CD4-positive, alpha-beta T cell (primary cell): ENCODE measurements at regions not wholly inside any gene's neighbourhood (a gene's known extent, or its start where the extent isn't known, plus 50 kb on each side); places are given as distances from the start of the nearest gene placed in this dataset.

Experiments used
- ATAC-seq: fragments of 200-7000 bp; cut with Tn5 transposase; one replicate; pipeline ENCODE4 v1.10.0; 2022; ENCODE audit warnings: mild to moderate bottlenecking; ENCODE audit not compliant: poor library complexity
- CTCF ChIA-PET: fragments of 350-600 bp; sonication (Branson Sonifier 250); formaldehyde crosslinking; loops from one replicate; lab custom pipeline; 2021; ENCODE audit warnings: antibody characterized with exemption, inconsistent platforms; lab: Charles Lee
- POLR2A ChIA-PET: fragments of 350-600 bp; sonication (Branson Sonifier 250); formaldehyde crosslinking; loops from one replicate; lab custom pipeline; 2021; ENCODE audit warnings: antibody characterized with exemption, inconsistent platforms; lab: Charles Lee
- DNase-seq, 14 experiments: peaks; one replicate each; pipeline ENCODE4 v3.0.0-alpha.2; 2013 to 2020; ENCODE audit warnings: mixed read lengths in 2 of 14
- H3K27ac ChIP-seq, 2 donors: one replicate each; pipeline versions ENCODE4 v1.5.1 to v1.7.0; 2013; ENCODE audit warnings: low read length in 2 of 2, low read depth in 1 of 2, mild to moderate bottlenecking in 1 of 2
- H3K27me3 ChIP-seq, 2 experiments: 1 replicate in 1 of 2; 2 replicates in 1 of 2; pipeline versions ENCODE4 v1.6.1 to v1.7.0; 2013; ENCODE audit warnings: low read length in 2 of 2, control low read depth in 1 of 2, mild to moderate bottlenecking in 1 of 2, moderate library complexity in 1 of 2; ENCODE audit not compliant: insufficient read depth in 2 of 2, control insufficient read depth in 1 of 2
- H3K36me3 ChIP-seq: one replicate; pipeline ENCODE4 v1.6.1; 2013; ENCODE audit warnings: low read length, control low read depth; ENCODE audit not compliant: insufficient read depth
- H3K4me1 ChIP-seq: one replicate; pipeline ENCODE4 v1.6.1; 2013; ENCODE audit warnings: low read length, control low read depth; ENCODE audit not compliant: insufficient read depth
- H3K4me3 ChIP-seq: one replicate; pipeline ENCODE4 v1.5.1; 2013; ENCODE audit warnings: mild to moderate bottlenecking, low read length, moderate library complexity
- H3K9me3 ChIP-seq, 2 experiments: 1 replicate in 1 of 2; 2 replicates in 1 of 2; pipeline versions ENCODE4 v1.6.1 to v1.7.0; 2013; ENCODE audit warnings: low read length in 2 of 2, mild to moderate bottlenecking in 2 of 2, control low read depth in 1 of 2, moderate library complexity in 1 of 2; ENCODE audit not compliant: control insufficient read depth in 1 of 2, insufficient read depth in 1 of 2
- H3K27ac Mint-ChIP-seq: one replicate; pipeline ENCODE4 v1.8.0; 2020; ENCODE audit warnings: mixed read lengths
- H3K27me3 Mint-ChIP-seq: one replicate; pipeline ENCODE4 v1.8.0; 2021; ENCODE audit warnings: mixed read lengths
- H3K36me3 Mint-ChIP-seq: one replicate; pipeline ENCODE4 v1.8.0; 2021; ENCODE audit warnings: low read depth, mixed read lengths
- H3K4me1 Mint-ChIP-seq: one replicate; pipeline ENCODE4 v1.8.0; 2021; ENCODE audit warnings: low read depth, mixed read lengths
- H3K4me3 Mint-ChIP-seq: one replicate; pipeline ENCODE4 v1.8.0; 2020; ENCODE audit warnings: mild to moderate bottlenecking, mixed read lengths
- H3K9me3 Mint-ChIP-seq: one replicate; pipeline ENCODE4 v1.8.0; 2020; ENCODE audit warnings: mixed read lengths
- intact Hi-C, 2 experiments: fragments of 100-400 bp; cut with DNase I in 1 of 2; cut with micrococcal nuclease in 1 of 2; formaldehyde crosslinking; loops; one replicate each; pipeline versions ENCODE4 v1.15.1 to v1.9.0; 2023 to 2025; cut with DNase I, micrococcal nuclease
- TF ChIP-seq, protein P1 (sequence below): fragments of 200-600 bp; IDR thresholded peaks from one replicate; pipeline ENCODE4 v1.8.0; 2022; ENCODE audit warnings: antibody characterized with exemption, mild to moderate bottlenecking

- TF ChIP-seq, protein P1, sequence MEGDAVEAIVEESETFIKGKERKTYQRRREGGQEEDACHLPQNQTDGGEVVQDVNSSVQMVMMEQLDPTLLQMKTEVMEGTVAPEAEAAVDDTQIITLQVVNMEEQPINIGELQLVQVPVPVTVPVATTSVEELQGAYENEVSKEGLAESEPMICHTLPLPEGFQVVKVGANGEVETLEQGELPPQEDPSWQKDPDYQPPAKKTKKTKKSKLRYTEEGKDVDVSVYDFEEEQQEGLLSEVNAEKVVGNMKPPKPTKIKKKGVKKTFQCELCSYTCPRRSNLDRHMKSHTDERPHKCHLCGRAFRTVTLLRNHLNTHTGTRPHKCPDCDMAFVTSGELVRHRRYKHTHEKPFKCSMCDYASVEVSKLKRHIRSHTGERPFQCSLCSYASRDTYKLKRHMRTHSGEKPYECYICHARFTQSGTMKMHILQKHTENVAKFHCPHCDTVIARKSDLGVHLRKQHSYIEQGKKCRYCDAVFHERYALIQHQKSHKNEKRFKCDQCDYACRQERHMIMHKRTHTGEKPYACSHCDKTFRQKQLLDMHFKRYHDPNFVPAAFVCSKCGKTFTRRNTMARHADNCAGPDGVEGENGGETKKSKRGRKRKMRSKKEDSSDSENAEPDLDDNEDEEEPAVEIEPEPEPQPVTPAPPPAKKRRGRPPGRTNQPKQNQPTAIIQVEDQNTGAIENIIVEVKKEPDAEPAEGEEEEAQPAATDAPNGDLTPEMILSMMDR, result no peak
- H3K36me3 Mint-ChIP-seq, result no peaks in the 10 kb centered on the region
- no peak for DNase-seq
Measured at GRCh38 chr7:12859761-12860160, 172.3 kb downstream of the ARL4A start.

DNA sequence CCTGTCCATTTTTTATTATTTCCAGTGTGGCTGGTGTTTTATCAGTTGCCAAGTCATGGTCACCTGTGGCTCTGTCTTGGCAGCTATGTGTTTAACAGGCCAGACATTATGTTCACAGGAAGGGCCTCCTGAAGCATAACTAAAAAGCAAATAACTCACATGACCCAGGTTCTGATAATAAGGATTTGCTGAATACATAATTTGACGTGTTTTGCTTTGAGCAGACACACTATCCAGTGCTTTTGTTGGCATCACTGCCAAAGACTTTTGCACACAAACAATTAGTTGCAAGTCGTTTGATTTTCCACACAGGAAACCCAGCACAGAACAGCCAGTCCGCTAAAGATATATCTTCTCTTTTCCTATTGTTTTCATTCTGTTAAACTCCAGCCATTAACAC is 173.6 kb downstream of the ARL4A start:
- ChIA-PET POLR2A (no interaction called here), CTCF (no interaction called here)
- Histone ChIP-seq H3K27ac (no peak overlapping the region), H3K36me3 (no peaks in the 10 kb centered on the region), H3K4me1 (no peaks in the 10 kb centered on the region), H3K4me3 (no peak overlapping the region), H3K27me3 (no peaks in the 10 kb centered on the region), H3K9me3 (peaks cover 0 to 11% of the 10 kb centered on the region in 2 experiments)
- no peaks in the 10 kb centered on the region for H3K36me3 Mint-ChIP-seq
- H3K9me3 Mint-ChIP-seq, result no peaks in the 10 kb centered on the region
- intact Hi-C loops, result loop anchor here in 1 of 2 experiments (10.0 kb wide), 1 partner anchor 126 kb away; no protein-coding TSS in a partner anchor
- ATAC-seq, result no peak
- TF ChIP-seq, protein P1, result no peak
- no peak overlapping the region for H3K27ac Mint-ChIP-seq
- no peak for DNase-seq
- H3K4me3 Mint-ChIP-seq, result no peak overlapping the region
- H3K27me3 Mint-ChIP-seq, result no peaks in the 10 kb centered on the region
- H3K4me1 Mint-ChIP-seq, result no peaks in the 10 kb centered on the region

More at GRCh38 chr7:12859761-12860160, 172.3 kb downstream of the ARL4A start:
- H3K9me3 ChIP-seq, result peaks cover 0 to 11% of the 10 kb centered on the region in 2 experiments
- no peak overlapping the region for H3K27ac ChIP-seq
- Mint-ChIP-seq H3K27ac (no peak overlapping the region), H3K9me3 (no peaks in the 10 kb centered on the region), H3K4me3 (no peak overlapping the region), H3K4me1 (no peaks in the 10 kb centered on the region), H3K27me3 (no peaks in the 10 kb centered on the region)
- POLR2A ChIA-PET, result no interaction called here
- no peak overlapping the region for H3K4me3 ChIP-seq
- H3K4me1 ChIP-seq, result no peaks in the 10 kb centered on the region
- intact Hi-C loops, result loop anchor here in 1 of 2 experiments (10.0 kb wide), 1 partner anchor 125 kb away; no protein-coding TSS in a partner anchor
- CTCF ChIA-PET, result no interaction called here
- H3K36me3 ChIP-seq, result no peaks in the 10 kb centered on the region
- no peaks in the 10 kb centered on the region for H3K27me3 ChIP-seq
- ATAC-seq, result no peak

GRCh38 chr7:12862146-12862545 is 174.7 kb downstream of the ARL4A start:
- H3K9me3 ChIP-seq, result peaks cover 0 to 11% of the 10 kb centered on the region in 2 experiments
- intact Hi-C loops, result loop anchor here in 1 of 2 experiments (10.0 kb wide), 1 partner anchor 127 kb away; no protein-coding TSS in a partner anchor
- no peaks in the 10 kb centered on the region for H3K4me1 ChIP-seq
- no peaks in the 10 kb centered on the region for H3K9me3 Mint-ChIP-seq
- H3K27me3 Mint-ChIP-seq, result no peaks in the 10 kb centered on the region
- H3K27me3 ChIP-seq, result no peaks in the 10 kb centered on the region
- no peak overlapping the region for H3K4me3 Mint-ChIP-seq
- H3K27ac Mint-ChIP-seq, result no peak overlapping the region
- TF ChIP-seq, protein P1, result no peak
- ATAC-seq (no peak), DNase-seq (no peak)
- no peak overlapping the region for H3K4me3 ChIP-seq
- H3K36me3 ChIP-seq, result no peaks in the 10 kb centered on the region
- ChIA-PET CTCF (no interaction called here), POLR2A (no interaction called here)
- H3K36me3 Mint-ChIP-seq, result no peaks in the 10 kb centered on the region
- no peak overlapping the region for H3K27ac ChIP-seq
- H3K4me1 Mint-ChIP-seq, result no peaks in the 10 kb centered on the region
